Fibroblast of villous mesenchyme (primary cell): ENCODE measurements at regions not wholly inside any gene's neighbourhood (a gene's known extent, or its start where the extent isn't known, plus 50 kb on each side); places are given as distances from the start of the nearest gene placed in this dataset.

Source experiments
- DNase-seq: peaks from one replicate; pipeline ENCODE4 v3.0.0-alpha.2; 2010; ENCODE audit warnings: low read depth
- H3K4me3 ChIP-seq: 2 replicates; pipeline ENCODE4 v1.5.1; 2011; ENCODE audit warnings: low read depth, mild to moderate bottlenecking, low read length
- CTCF ChIP-seq: IDR thresholded peaks from 2 replicates; pipeline ENCODE4 v1.5.1; 2012; ENCODE audit warnings: low read depth, mild to moderate bottlenecking, low read length; ENCODE audit not compliant: insufficient read depth

- no peak overlapping the region for H3K4me3 ChIP-seq
- DNase-seq, result no peak
- TF ChIP-seq CTCF, result peak; percentile 10
Measured at GRCh38 chr7:115475761-115476385, 554.0 kb downstream of the MDFIC start.

- DNase-seq, result no peak
- H3K4me3 ChIP-seq, result no peak overlapping the region
- no peak for TF ChIP-seq CTCF
Measured at GRCh38 chr7:115475206-115475605, 553.3 kb downstream of the MDFIC start.

GRCh38 chr7:115474137-115474536 is 552.2 kb downstream of the MDFIC start:
- H3K4me3 ChIP-seq, result no peak overlapping the region
- TF ChIP-seq CTCF, result no peak
- DNase-seq, result no peak

GRCh38 chr7:115471891-115472290 is 550.0 kb downstream of the MDFIC start:
- no peak overlapping the region for H3K4me3 ChIP-seq
- TF ChIP-seq CTCF, result no peak
- DNase-seq, result peak; percentile 35

GRCh38 chr7:115462301-115463015 is 540.6 kb downstream of the MDFIC start:
- TF ChIP-seq CTCF, result no peak
- DNase-seq, result no peak
- no peak overlapping the region for H3K4me3 ChIP-seq

GRCh38 chr7:115449689-115450088 is 527.8 kb downstream of the MDFIC start:
- H3K4me3 ChIP-seq, result no peak overlapping the region
- TF ChIP-seq CTCF, result no peak
- DNase-seq, result no peak

GRCh38 chr7:115447495-115447894 is 525.6 kb downstream of the MDFIC start:
- TF ChIP-seq CTCF, result no peak
- DNase-seq, result no peak
- H3K4me3 ChIP-seq, result no peak overlapping the region
